ENCODE measurements at regions not wholly inside any gene's neighbourhood (a gene's known extent, or its start where the extent isn't known, plus 50 kb on each side); places are given as distances from the start of the nearest gene placed in this dataset.
A peak's percentile ranks its signal among the peaks of the same experiment; 100 is the strongest.

GRCh38 chr5:124292322-124292855 is 454.1 kb downstream of the ZNF608 start:
- no peak for DNase-seq

DNA sequence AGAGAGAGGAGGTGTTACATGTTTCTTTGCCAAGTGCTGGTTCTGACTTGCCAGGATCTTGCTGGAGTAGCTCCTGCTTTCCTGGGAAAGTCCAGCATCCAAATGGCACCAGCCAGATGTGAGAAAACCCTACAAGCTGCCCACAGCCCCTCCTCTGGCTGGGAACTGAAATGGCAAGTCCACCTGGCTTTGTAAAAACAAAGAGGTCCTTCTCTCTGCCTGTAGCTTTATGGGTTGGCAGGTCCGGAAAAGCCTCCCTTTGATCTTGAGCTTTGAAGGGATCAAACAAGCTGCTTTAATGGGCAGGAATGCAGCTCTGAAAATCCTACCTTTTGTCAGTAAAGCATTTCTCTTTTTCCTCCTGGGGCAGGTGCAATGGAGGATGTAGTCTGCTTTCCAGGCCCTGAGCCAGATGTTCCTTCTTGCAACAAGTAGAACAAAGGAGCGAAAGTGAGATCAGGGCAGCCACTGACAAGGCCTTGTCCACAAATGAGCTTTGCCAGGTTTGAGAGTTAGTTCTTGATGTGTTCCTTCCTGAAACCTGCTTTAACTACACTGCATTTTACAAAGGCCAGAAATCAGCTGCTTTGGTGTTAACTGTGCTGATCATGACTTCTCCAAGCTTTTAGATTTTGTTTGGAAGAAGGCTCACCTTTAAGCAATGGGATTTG is 456.7 kb downstream of the ZNF608 start:
- DNase-seq, result peak; percentile 69

- DNase-seq, result no peak
Observed at GRCh38 chr5:124289130-124289529, 457.3 kb downstream of the ZNF608 start.

GRCh38 chr5:124287813-124288212 is 458.6 kb downstream of the ZNF608 start:
- DNase-seq, result no peak

DNA sequence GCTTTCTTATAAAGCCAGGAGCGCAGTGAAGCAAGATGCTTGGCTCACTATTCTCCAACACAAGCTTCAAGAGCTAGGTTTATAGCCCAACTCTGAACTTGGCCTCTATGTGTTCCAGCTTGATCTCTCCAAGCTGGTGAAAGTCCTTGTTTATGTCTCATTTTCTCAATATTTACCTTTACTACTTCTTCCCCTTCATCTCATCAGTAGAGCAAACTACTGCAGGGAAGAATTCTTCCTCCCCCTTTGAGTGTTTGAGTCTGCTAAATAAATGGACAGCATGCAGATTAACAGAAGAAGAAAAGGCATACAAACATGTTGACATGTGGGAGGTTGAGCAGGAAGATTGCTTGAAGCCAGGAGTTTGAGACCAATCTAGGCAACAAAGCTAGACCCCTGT is 460.7 kb downstream of the ZNF608 start:
- no peak for DNase-seq

- DNase-seq, result no peak
Observed at GRCh38 chr5:124285071-124285470, 461.4 kb downstream of the ZNF608 start.

DNA sequence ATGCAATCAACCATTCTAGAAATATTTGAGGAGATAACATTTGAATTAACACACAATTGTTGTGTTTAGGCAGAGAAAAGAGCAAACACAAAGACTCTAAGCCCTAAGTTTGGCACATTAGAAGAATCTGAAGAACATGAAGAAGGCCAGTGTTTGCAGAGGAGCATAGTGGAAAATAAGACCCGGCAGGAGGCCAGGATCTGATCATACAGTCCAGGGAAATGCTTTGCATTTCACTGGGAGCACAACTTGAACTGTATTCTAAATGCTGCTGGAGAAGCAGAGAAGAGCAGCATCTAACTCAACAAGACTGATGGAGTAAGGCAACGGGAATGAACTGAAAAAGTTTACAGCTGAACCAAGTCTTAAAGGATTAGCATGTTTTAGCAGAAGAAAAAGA is 463.4 kb downstream of the ZNF608 start:
- no peak for DNase-seq

DNA sequence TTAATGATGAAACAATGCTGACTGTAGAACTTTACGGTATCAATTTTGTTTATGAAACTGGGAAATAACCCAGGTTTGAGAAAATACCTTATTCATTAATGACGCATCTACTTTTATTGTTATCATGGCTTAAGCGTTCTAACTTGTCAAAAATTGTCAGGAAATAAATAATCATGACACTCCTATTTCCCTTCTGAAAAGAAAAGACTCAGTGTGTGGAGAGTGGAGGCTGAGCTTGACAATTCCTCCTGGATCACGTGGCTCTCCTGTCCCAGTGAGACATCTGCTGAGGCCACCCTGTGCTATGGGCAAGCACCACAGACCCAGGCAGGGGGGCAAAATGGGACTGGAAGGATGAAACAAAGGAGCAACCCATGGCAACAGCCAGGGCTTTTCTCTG is 466.4 kb downstream of the ZNF608 start:
- DNase-seq, result no peak

DNA sequence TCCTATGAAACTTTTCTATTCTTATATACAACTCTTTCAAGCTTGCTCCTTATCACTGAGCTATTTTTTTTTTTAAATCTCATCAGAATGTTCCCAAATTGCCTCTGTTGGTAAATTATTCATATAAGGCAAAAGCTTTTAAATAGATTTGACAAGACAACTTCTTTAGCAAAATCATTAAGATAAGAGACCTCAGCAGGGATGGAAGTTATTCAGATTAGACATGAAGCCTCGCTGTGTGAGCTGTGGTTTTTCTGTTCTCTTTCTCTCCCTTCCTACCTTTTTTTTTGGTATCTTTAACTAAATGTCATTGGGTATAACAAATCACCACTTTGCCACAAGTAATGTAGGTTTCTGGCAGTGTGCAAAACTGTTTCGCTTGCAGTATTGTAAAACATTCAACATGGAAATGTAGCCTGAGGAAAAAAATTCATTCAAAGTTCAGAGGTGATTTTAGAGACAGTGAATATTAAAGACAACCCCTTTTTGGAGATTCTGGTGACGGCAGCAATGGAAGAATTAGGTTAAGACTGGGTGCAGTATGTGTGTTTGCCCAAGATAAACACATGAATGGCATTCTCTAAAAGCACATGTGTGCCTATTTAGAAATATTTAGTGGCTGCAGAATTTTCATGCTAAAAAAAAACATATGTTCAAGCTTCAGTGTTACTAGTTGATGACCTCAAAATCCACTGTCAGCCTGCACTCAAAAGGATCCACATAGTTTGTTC is 467.1 kb downstream of the ZNF608 start:
- no peak for DNase-seq

- DNase-seq, result no peak
Observed at GRCh38 chr5:124278636-124279035, 467.8 kb downstream of the ZNF608 start.

- DNase-seq, result no peak
Observed at GRCh38 chr5:124277767-124278545, 468.5 kb downstream of the ZNF608 start.

DNA sequence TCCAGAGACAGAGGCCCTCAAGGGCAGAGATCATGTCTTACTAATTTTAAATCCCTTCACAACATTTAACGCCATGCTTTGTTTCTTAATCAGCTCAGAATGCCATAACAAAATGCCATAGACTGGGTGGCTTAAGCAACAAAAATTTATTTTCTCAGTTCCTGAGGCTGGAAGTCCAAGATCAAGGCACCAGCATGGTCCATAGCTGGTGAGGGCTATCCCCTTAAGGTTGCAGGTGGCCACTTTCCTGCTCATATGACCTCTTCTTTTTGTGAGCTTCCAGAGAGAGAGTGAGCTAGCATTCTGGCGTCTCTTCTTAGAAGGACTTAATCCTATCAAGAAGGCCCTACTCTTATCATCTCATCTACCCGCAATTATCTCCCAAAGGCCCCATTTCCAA is 470.3 kb downstream of the ZNF608 start:
- no peak for DNase-seq

DNA sequence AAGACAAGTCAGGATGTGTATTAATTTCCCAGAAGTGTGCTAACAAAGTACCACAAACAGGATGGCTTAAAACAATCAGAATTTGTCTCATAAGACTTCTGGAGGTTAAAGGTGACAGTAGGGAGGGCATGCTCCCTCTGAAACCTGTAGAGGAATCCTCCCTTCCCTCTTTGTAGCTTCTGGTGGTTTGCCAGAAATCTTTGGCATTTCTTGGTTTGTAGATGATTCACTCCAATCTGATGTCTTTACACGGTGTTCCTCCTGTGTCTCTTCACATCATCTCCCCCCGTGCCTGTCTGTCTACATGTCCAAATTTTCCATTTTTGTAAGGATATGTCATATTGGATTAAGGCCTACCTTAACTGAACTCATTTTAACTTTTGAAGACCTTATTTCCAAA is 471.5 kb downstream of the ZNF608 start:
- DNase-seq, result no peak

- no peak for DNase-seq
Observed at GRCh38 chr5:124264499-124264898, 481.9 kb downstream of the ZNF608 start.

DNA sequence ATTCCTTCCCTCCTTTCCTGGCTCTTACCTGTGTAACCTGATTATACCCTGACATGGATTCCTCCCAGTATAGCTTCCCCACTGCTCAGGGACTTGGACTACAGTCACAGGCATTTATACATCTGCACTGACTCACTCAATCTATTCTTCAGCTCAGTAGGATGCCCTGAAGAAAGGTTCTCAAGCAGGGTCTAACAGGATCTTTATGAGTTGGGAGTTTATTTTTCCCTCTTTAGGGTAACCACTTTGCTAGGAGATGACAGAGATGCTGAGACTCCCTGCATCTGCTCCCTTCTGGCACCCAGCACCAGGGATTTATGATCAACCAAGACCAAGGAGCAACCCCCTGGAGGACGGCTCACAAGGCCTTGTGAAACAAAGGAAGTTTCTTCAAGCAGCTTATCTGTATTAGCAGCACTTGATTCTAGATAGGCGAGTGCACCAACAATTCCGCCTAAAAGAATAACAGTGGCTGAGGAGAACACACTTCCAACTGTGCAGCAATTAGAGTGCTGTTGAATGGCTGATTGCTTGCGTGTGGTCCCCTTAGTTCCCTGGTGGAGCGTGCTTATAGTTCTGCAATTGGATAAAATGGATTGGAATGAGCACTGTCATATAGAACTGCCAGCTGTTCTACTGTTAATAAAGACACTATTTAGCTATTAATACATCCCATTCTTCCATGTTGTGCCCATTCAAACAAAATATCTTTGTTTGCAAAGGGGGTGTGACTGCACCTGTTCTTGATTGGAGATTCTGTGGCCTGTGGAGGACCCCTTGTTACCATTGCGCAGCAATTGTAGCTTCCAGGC is 482.6 kb downstream of the ZNF608 start:
- peak; percentile 36 for DNase-seq

GRCh38 chr5:124262991-124263571 is 483.4 kb downstream of the ZNF608 start:
- no peak for DNase-seq

- DNase-seq, result no peak
Observed at GRCh38 chr5:124262470-124262869, 484.0 kb downstream of the ZNF608 start.

- DNase-seq, result no peak
Observed at GRCh38 chr5:124261848-124262247, 484.6 kb downstream of the ZNF608 start.

DNA sequence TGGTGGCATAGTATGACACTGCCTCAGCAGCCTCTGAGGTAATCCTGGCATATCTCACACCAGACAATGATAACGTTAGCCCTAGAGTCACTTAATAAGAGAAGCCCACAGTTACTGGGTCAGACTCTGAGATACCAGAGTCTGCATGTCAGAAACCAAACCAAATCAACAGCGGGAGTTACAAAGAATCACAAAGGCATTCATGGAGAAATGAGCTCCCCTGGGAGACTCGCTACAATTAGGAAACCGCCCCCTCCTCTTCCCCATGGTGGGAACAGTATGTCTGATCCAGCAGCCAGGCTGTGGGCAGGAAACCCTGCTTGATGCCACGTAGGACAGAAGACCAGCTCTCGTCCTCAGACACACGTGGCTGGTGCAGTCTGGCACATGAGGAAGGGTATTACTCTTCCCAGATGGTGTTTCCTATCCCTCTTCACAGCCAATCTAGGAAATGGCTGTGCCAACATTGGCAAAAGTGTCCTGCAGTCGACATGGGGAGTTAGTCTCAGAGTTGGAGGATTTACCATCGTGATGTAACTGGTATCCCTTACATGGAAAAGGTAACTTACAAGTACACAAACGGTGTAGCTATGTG is 485.4 kb downstream of the ZNF608 start:
- no peak for DNase-seq

GRCh38 chr5:124259017-124259416 is 487.4 kb downstream of the ZNF608 start:
- no peak for DNase-seq

- no peak for DNase-seq
Observed at GRCh38 chr5:124257048-124257447, 489.4 kb downstream of the ZNF608 start.
